SW 1271 (cell line): ENCODE measurements at regions not wholly inside any gene's neighbourhood (a gene's known extent, or its start where the extent isn't known, plus 50 kb on each side); places are given as distances from the start of the nearest gene placed in this dataset.
"Not testable (repeated sequence)": the region's sequence is repeated elsewhere in the genome, so short reads cannot be mapped to it uniquely, and the experiment has no call there.

Source experiments
- DNase-seq, 2 experiments: peaks; one replicate each; lab custom pipeline; 2025; lab: John Stamatoyannopoulos, UW

DNA sequence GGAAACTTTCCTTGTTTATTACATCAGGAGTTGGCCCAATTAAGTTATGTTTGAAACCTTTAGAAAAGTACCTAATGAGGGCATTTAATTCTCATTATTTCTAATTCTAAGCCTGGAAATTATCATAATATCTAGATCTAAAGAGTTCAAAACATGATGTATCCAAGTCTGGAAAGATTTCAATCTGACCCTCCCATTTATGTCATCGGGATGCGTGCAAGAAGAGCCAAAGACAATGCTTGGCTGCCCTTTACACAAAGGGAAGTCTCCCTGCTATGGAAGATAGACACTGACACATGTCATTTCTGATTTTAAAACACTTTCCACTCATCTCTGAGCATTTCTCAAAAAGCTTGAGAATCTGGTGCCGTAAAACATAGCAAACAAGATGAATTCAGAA lies 222.4 kb downstream of the ANTXR2 start:
- no peak for DNase-seq

DNA sequence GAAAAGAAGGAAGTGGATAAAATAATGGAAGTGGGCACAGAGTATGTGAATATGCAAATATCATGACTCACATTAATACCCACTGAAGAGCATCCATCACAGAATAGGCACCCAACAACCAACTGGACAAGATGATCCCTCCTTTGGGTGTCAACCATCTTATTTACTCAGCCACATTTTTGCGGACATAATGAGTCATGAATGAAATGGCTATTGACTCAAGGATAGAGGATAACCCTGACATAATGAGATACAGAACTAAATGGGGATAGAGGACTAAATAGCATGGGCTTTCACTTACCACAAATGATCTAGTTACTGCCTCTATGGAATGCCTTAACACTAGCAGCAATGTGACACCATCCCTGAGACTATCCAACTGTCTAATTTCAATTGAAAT lies 224.7 kb downstream of the ANTXR2 start:
- no peak for DNase-seq

DNA sequence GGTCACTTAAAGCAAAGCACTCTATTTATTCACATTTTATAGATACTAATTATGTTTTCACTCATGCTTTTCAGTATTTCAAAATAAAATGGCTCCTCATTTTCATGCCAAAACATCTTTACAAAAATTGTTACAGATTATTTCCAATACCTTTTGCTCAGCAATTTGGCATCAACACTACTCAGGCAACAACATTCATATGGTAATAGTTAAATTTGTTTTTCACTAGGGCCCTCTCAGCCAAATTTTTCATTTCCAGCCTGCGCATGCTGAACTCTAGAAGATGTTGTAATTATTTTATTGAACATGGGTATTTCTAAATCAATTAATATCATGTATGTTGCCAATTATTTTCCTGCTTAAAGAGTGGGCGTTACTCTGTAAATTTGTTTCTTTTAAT lies 225.6 kb downstream of the ANTXR2 start:
- DNase-seq: no peak

DNA sequence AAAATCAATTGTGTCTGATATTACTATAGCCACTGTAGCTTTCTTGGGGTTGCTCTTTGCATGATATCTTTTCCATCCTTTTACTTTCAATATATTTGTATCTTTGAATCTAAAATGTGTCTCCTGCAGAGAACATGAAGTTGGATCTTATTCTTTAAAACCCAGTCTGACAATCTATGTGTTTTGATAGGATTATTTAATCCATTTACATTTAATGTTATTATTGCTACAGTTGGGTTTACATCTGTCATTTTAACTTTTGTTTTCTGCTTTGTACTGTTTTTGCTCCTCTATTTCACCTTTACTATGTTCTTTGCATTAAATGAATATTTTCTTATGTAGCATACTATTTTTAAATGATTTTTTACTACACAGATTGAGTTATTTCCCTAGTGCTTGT lies 230.9 kb downstream of the ANTXR2 start:
- no peak for DNase-seq

DNA sequence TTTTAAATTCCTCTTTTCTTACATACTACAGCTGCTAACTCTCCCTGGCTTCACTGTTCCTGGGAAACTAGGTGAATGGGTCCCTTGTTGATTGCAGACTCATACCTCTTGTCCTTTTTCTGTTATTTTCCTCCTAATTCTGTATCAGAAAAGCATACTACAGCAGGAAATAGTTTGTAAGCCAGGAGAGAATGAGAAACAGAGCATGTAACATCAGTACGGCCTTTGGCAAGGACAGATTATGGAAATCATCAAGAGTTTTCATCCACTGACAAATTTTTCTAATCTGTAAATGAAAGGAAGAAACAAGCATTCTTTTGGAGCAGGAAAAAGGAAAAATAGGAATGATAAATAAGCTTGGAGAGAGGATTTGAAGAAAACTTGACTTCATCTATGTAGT lies 239.2 kb downstream of the ANTXR2 start:
- DNase-seq: no peak

DNA sequence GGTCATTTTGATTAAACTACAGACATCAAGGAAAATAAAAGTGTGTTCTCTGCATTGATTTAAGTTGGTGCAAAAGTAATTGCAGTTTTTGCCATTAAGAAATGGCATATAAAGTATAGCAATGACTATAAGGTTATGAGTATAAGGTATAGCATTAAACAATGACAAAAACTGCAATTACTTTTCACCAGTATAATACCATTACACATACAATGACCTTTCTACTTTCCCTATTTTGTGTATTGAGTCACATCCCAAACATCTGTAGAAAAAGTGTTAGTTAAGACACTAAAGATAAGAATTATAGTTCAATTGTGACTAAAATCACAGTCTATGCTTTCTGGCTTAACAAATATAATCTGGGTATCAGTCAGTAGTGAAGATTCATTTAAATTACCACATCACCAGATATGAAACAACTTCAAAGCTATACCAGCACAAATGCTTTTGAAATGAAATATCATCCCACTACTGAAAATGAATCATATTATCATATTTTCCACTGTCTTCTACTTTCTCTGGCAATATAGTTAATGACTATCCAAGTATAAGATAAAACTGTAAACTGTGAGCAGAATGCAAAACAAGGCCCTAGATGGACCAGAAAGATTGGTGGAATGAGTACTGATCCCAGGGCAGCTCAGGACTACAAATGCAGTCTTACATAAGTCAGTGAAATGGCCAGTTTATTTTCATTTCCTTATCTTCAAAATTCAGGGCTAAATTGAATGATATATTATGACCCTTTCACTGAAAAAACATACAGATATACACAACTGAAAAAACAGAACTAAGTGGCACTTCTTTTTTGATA lies 241.1 kb downstream of the ANTXR2 start:
- DNase-seq: no peak

DNA sequence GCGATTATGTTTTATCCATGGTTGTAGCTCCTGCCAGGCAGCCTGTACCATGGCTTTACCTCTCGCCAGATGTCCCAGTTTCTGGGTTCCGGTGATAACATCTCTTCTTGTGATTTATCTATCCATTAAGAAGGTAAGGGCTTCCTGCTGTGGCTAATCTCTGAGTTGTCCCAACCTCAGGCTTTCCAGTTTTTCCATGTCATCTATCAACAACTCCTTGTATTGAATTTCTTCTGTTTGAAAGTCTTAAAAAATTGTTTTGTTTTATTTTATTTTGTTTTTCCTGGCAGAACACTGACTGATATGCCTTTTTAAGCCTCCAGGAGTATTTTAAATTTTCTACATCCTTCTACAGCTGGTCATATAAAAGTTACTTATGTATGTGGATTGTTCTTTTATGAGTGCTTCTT lies 241.9 kb downstream of the ANTXR2 start:
- DNase-seq: no peak

DNA sequence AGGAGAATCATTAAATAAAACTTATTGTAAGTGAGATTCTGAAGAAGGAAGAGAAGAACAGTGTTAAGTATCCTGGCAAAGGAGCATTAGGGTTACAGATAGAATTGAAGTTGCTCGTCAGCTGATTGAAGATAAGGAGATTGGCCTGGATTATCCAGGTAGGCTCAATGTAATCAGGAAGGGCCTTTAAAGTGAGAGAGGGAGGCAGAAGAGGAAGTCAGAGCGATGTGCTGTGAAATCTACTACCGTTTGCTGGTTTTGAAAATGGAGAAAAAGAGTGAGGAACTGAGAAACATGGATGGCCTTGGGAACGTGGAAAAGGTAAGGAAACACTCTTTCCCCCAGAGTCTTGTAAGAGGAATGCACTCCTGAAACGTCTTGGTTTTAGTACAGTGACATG lies 245.7 kb downstream of the ANTXR2 start:
- DNase-seq: no peak

DNA sequence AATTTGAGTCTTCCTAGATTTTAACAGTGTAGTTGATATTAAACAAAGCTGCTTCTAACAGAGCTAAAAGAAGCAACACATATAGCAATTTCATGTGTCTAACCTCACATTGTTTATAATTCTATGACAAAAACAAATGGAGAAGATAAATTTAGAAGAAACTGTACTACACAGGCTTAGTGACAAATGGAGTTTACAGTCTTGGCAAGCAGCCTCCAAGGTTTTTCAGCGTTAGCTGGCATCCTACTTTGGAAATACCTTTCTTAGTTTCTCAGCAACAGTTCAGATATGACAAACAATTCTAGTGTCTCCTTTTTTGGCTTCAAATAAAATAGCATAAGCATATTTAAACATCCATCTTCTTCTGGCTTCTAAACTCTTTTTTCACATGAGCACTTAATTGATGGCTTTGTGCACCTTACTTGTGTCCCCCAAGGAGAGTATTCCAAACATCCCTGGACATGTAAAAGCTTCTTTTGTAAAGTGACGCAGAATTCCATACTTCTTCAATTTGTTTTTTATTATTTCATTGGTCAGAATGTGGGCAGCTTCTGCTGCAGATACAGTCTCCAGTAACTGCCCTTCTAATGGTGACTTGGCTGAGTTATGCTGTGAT lies 249.8 kb downstream of the ANTXR2 start:
- DNase-seq: no peak

DNA sequence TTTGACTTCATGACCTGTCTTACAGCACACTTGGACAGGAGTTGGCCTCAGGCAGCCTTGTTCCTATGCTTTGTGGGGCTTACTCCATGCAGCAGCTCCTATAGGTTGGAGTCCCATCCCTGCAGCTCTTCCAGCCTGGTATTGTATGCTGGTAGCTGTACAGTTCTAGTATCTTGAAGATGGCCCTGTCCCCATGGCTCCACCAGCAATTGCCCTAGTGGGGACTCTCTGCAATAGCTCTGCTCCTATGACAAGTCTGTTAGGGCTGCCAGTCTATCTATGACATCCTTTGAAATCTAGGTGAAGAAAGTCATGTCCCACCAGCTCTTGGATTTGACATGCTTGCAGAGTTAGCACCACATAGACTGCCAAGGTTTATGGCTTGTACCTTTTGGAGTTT lies 252.6 kb downstream of the ANTXR2 start:
- no peak for DNase-seq

DNA sequence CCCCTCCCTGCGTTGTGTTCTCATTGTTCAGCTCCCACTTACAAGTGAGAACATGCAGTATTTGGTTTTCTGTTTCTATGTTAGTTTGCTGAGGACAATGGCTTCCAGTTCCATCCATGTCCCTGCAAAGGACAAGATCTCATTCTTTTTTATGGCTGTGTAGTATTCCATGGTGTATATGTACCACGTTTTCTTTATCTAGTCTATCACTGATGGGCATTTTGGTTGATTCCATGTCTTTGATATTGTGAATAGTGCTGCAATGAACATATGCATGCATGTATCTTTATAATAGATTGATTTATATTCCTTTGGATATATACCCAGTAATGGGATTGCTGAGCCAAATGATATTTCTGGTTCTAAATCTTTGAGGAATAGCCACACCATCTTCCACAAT lies 265.1 kb downstream of the ANTXR2 start:
- DNase-seq: not testable (repeated sequence)

DNA sequence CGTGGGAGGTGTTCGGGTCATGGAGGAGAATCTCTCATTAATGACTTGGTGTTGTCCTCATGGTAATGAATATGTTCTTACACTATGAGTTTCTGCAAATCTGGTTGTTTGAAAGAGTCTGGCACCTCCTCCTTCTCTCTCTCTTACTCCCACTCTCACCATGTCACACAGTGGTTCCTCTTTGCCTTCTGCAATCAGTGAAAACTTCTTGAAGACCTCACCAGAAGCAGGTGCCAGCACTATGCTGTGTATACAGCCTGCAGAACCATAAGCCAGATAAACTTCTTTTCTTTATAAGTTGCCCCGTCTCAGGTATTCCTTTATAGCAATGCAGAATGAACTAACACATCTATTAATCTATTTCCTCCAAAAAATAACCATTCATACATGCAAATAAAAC lies 275.0 kb downstream of the ANTXR2 start:
- no peak for DNase-seq

DNA sequence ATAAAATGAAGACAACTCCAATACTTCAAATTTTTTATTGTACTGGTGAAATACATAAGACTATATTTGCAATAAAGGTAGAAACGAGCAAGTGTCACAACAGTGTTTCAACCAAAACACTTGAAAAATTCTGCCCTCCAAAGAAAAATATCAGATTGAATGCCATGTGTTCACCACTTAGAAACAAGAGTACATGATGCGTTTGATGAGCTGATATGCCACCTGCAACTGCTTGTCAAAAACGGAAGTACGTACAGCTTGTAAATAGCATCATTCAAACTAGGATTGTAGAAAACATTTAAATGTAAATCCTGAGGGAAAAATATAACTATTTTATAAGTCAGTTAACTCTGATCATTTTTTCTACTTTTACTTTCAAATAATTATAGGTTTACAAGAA lies 276.1 kb downstream of the ANTXR2 start:
- DNase-seq: no peak

DNA sequence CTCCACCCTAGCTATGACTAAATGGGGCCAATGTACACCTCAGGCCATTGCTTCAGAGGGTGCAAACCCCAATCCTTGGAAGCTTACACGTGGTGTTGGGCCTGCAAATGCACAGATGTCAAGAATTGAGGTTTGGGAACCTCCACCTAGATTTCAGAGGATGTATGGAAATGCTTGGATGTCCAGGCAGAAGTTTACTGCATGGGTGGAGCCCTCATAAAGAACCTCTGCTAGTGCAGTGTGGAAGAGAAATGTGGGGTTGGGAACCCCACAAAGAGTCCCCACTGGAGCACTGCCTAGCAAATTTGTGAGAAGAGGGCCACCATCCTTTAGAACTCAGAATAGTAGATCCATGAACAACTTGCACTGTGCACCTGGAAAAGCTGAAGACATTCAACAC lies 284.1 kb downstream of the ANTXR2 start:
- no peak for DNase-seq

DNA sequence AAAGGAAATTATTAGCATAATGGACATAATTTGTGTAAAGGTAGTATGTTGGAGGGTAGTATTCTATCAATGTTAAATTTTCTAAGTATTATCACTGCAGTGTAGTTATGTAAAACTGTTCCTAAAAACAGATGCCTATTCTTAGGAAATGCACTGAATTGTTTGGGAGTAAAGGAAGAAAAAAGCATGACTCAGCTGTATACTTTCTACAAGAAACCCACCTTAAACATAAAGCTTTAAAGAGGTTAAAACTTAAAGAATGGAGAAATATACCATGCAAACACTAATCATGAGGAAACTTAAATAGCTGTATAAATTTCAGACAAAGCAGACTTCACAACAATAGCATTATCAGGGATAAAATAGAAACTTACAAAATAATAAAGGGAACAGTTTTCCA lies 292.9 kb downstream of the ANTXR2 start:
- no peak for DNase-seq

DNA sequence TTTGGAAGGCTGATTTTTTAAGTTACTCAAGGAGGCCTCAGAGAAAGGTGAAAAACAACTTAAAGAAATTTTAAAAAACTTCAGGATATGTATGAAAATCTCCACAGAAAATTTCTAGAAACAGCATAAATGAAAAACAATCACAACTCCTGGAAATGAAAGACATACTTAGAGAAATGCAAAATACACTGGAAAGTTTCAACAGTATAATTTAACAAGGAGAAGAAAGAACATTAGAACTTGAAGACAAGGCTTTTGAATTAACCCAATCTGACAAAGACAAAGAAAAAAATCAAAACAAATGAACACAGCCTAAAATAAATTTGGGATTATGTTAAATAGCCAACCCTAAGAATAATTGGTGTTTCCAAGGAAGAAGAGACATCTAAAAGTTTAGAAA lies 300.5 kb downstream of the ANTXR2 start:
- no peak for DNase-seq

DNA sequence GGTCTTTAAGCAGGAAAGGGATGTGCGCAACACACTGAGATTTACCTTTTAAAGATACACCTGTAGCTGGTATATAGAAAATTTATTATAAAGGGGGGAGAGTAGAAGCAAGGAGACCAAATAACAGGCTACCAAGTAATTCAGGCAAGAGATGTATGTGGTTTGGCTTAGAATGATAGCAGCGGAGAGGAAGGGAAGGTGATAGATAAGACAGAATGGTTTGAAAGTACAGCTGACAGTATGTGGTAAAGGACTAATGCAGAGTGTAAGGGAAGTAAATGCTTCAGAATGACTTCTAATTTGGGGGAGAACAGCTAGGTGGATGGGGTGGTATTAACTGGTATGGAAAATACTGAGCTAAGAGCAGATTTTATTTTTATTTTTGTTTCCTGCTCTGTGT lies 308.9 kb downstream of the ANTXR2 start:
- DNase-seq: no peak

DNA sequence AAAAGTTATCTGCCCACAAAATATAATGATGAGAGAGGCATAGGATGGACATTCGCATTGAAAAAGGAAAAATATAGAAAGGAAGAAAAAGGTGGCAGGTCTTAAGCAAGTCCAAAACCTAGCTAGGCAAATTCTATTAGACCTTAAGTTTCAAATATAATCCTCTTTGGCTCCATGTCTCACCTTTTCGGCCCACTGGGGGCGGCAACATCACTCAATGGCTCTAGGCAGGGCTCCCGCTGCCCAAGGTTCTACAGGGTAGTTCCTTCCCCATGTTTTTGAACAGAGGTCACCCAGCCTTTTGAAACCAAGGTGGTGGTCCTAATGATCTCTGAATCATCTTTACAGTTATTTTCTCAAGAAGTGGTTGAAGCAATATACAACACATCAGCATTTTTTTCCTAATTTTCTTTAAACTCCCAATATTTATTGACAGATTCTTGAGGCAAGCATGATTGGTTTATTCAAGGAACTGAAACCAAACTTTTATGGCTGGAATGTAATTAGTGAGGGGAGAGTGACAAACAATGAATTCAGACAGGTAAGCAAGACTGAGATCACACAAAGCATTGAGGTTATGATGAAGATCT lies 309.4 kb downstream of the ANTXR2 start:
- DNase-seq: no peak

DNA sequence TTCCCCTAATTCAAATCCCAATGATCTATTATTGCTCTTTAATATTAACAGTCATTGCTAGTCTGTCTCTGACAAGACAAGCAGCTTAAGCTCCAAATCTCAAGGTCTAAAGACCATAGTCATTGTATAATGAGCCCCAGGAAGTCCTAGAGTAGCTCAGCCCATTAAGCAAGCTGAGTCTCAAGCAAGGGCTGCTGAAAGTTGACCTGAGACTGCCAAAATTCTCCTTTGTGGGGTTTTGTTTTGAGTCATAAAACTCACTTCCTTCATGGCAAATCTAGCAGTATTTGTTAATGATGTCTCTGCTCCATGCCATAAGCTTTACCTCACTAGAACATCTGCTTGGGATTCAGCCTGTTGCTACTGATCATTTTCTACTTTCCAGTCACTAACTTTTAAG lies 313.2 kb downstream of the ANTXR2 start:
- no peak for DNase-seq

DNA sequence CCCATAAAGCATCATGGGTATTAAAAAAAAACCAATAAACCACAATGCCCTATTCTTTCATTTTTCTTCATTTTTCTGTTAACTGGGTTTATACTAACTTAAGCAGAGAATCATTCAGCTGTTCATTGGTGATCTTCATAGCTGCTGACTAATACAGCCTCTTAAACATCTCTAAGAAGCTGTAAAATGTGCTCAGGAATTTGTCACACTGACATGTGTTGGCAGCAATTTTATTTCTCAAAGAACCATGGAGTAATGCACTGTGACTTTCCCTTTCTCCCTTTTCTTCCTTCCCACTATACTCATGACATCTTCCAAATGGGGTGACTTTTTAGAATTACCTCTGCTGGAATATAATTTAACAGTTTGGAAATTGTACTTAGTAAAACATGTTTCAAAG lies 315.4 kb downstream of the ANTXR2 start:
- no peak for DNase-seq

DNA sequence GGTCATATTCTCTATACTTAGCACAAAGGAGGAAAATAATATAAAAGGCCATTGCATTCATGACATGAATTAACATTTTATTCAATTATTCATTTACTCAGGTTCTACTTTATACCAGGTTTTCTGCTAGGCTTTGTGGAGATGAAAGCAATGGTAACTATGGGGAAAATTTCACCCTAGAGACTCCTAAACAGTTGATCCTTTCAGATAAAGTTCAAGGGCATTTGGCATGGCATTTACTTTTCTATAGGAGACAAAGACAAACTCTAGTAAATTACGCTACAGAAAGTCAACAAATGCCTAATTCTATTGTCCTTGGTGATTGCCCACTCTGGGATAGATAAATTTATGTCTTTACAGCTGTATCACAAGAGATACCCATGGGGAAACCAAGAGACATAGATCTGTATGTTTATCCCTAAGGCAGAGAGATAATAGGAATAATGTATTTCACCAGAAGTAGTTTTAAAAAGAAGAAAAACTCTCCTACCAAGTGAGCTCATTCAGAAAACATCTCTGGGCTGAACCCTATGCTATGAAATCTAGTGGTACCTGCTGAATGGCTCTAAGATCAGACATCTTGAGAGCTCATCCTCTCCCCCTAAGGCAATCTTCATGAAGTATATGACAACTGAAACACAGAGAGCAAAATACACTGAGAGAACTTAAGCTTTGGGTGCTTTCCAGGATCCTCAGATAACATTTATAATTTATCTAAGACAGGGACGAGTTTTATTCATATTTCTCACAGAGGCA lies 316.7 kb downstream of the ANTXR2 start:
- DNase-seq: no peak

DNA sequence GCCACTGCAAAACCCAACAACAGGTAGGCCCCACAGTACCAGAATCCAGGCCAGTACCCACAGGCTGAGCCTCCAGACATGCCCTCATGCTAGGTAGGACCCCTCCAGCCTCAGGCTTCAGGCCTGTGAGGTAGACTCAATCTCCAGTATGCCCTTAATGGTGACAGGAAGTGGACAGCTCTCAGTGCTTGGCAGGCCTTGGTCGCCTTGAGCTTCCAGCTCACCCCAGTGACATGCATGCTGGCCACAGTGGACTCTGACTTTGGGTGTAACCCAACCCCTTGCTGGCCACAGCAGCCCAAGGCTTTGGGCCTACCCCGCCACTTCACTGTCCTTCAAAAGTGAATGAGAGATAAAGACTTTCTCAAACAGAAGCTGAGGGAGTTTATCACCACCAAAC lies 324.2 kb downstream of the ANTXR2 start:
- DNase-seq: no peak

DNA sequence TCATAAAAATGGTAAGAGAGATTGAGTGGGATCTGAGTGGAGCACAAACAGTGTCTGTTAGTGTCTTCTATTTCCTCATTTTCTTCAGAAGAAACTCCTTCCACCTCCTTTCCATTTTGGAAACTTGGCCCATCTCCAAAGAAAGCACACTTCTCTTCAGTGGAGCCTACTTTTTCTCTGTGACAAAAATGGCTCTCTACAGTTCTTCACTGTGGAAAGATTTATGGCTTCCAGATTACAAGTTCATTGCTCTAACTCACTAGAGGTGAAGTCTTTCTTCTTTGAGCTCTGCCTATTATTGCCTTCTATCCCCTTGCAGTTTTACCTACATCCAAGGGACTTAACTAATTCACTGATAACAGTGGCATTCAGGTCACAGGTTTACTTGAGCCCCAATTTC lies 325.8 kb downstream of the ANTXR2 start:
- no peak for DNase-seq
